CD4-positive, CD25-positive, alpha-beta regulatory T cell (primary cell): ENCODE measurements at regions not wholly inside any gene's neighbourhood (a gene's known extent, or its start where the extent isn't known, plus 50 kb on each side); places are given as distances from the start of the nearest gene placed in this dataset.

Experiments
- ATAC-seq, 2 donors: fragments of 150-1000 bp; cut with Tn5 transposase; one replicate each; pipeline ENCODE4 v1.10.0; 2021; ENCODE audit warnings: low read depth in 2 of 2, moderate number of reproducible peaks in 2 of 2, moderate library complexity in 1 of 2
- DNase-seq, 3 donors: peaks; one replicate each; pipeline versions ENCODE4 v3.0.0 to v3.0.0-alpha.2; 2012 to 2022; ENCODE audit warnings: mixed read lengths in 1 of 3
- H3K27ac ChIP-seq: one replicate; pipeline ENCODE4 v1.7.0; 2013; ENCODE audit warnings: mild to moderate bottlenecking, low read length; ENCODE audit not compliant: insufficient read depth, poor library complexity, severe bottlenecking
- H3K27me3 ChIP-seq: one replicate; pipeline ENCODE4 v1.7.0; 2013; ENCODE audit warnings: low read length; ENCODE audit not compliant: control insufficient read depth, insufficient read depth
- H3K36me3 ChIP-seq: one replicate; pipeline ENCODE4 v1.7.0; 2013; ENCODE audit warnings: mild to moderate bottlenecking, low read length, moderate library complexity; ENCODE audit not compliant: control insufficient read depth, insufficient read depth
- H3K4me1 ChIP-seq: 2 replicates; pipeline ENCODE4 v1.7.0; 2013; ENCODE audit warnings: mild to moderate bottlenecking, low read length; ENCODE audit not compliant: insufficient read depth, control insufficient read depth, poor library complexity, severe bottlenecking
- H3K4me3 ChIP-seq: one replicate; pipeline ENCODE4 v1.7.0; 2013; ENCODE audit warnings: low read depth, mild to moderate bottlenecking, low read length, moderate library complexity
- H3K9me3 ChIP-seq, 2 experiments: 1 replicate in 1 of 2; 2 replicates in 1 of 2; pipeline ENCODE4 v1.7.0; 2013; ENCODE audit warnings: low read length in 2 of 2, mild to moderate bottlenecking in 1 of 2, moderate library complexity in 1 of 2; ENCODE audit not compliant: control insufficient read depth in 2 of 2
- H3K27ac Mint-ChIP-seq, 3 donors: one replicate each; pipeline ENCODE4 v1.8.0; 2020 to 2022; ENCODE audit warnings: mild to moderate bottlenecking in 3 of 3, mixed read lengths in 3 of 3, moderate library complexity in 2 of 3
- H3K27me3 Mint-ChIP-seq: one replicate; pipeline ENCODE4 v1.8.0; 2022; ENCODE audit warnings: mild to moderate bottlenecking, mixed read lengths
- H3K36me3 Mint-ChIP-seq: one replicate; pipeline ENCODE4 v1.8.0; 2020; ENCODE audit warnings: mixed read lengths
- H3K4me1 Mint-ChIP-seq, 4 donors: one replicate each; pipeline ENCODE4 v1.8.0; 2020 to 2022; ENCODE audit warnings: mixed read lengths in 4 of 4, mild to moderate bottlenecking in 1 of 4
- H3K4me3 Mint-ChIP-seq, 4 donors: one replicate each; pipeline ENCODE4 v1.8.0; 2020 to 2022; ENCODE audit warnings: mild to moderate bottlenecking in 4 of 4, mixed read lengths in 4 of 4, moderate library complexity in 3 of 4
- H3K9me3 Mint-ChIP-seq, 7 donors: one replicate each; pipeline ENCODE4 v1.8.0; 2020 to 2022; ENCODE audit warnings: mixed read lengths in 7 of 7, mild to moderate bottlenecking in 3 of 7, moderate library complexity in 2 of 7

DNA sequence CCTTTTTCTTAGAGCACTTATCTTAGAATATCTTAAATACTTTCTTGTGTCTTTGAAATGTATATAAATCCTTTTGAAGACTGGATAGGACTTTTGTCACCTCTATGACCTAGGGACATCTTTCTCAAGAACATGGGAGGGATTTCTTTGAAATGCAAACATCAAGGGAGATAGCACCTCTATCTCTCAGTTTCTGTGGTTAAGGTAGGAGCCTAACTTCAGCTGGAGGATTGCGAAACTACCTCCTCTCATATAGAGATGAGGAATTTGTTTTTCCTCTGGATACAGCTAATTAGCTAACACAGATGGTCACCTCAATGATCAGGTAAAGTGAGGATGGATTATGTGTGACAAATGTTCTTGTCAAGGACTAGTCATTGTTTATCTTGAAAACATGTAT, 631.3 kb upstream of the IMPG1 start:
- ATAC-seq: no peak
- H3K4me3 Mint-ChIP-seq: no peak overlapping the region
- no peaks in the 10 kb centered on the region for H3K27me3 Mint-ChIP-seq

DNA sequence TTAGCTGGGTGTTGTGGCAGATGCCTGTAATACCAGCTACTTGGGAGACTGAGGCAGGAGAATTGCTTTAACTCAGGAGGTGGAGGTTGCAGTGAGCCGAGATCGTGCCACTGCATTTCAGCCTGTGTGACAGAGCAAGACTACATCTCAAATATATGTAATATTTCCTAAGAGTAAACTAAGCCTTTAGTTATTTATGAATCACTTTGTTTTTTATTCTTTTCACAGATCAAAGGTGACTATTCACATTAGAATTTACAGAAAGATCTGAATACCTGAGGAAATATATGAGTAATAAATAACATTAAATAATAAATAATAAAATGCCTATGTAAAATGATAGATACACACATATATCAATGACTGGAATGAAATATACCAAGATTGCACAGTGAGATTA, 630.8 kb upstream of the IMPG1 start:
- Mint-ChIP-seq H3K4me1 (no peaks in the 10 kb centered on the region), H3K9me3 (peaks cover 0 to 4% (median 4%) of the 10 kb centered on the region in 7 donors), H3K27ac (no peak overlapping the region), H3K27me3 (no peaks in the 10 kb centered on the region), H3K36me3 (no peaks in the 10 kb centered on the region), H3K4me3 (no peak overlapping the region)
- no peaks in the 10 kb centered on the region for H3K4me1 ChIP-seq
- H3K9me3 ChIP-seq: no peaks in the 10 kb centered on the region
- H3K27ac ChIP-seq: no peak overlapping the region
- no peaks in the 10 kb centered on the region for H3K27me3 ChIP-seq
- ATAC-seq (no peak), DNase-seq (no peak)
- H3K4me3 ChIP-seq: no peak overlapping the region
- H3K36me3 ChIP-seq: no peaks in the 10 kb centered on the region

More for the DNA sequence above, 631.3 kb upstream of the IMPG1 start:
- Histone ChIP-seq H3K27ac (no peak overlapping the region), H3K9me3 (no peaks in the 10 kb centered on the region), H3K36me3 (no peaks in the 10 kb centered on the region), H3K4me3 (no peak overlapping the region), H3K4me1 (no peaks in the 10 kb centered on the region), H3K27me3 (no peaks in the 10 kb centered on the region)
- Mint-ChIP-seq H3K4me1 (no peaks in the 10 kb centered on the region), H3K27ac (no peak overlapping the region), H3K9me3 (peaks cover 0 to 5% (median 4%) of the 10 kb centered on the region in 7 donors), H3K36me3 (no peaks in the 10 kb centered on the region)
- no peak for DNase-seq

DNA sequence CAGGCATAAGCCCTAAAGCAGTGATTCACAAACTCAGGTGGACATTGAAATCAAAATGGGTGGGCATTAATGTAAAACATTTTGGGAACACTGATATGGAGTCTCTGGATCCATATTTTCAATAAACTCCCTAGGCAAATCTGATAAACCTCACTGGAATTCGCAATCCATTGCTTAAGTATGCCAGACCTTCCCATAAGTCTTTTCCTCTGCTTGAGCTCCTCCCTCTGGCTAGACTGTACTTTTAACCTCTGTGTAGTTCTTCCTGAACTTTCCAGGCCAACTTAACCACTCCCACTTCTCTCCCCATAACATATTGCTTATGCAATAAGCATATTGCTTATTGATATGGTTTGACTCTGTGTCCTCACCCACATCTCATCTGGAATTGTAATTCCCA, 629.7 kb upstream of the IMPG1 start:
- Mint-ChIP-seq H3K4me1 (no peaks in the 10 kb centered on the region), H3K4me3 (no peak overlapping the region)
- ATAC-seq: no peak

DNA sequence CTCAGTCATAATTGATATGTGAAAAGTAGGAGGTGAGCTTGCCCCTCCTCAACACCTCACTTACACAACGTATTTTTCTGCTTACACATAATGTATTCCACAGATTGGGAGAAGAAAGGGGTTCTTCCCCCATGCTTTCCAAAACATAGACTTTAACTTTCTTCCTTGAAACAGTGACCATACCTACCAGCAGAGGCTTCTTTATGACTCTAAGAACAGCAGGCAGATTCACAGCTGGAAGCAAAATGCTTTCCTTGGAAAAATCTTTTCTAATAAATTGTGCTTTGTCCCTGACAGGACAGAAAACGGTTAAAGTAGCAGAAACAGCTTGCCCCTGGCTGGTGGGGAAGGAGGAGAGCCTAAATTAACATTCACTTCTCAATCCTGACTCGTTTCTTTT, 629.1 kb upstream of the IMPG1 start:
- peaks cover 0 to 6% (median 4%) of the 10 kb centered on the region in 7 donors for H3K9me3 Mint-ChIP-seq
- no peaks in the 10 kb centered on the region for H3K27me3 Mint-ChIP-seq
- H3K36me3 Mint-ChIP-seq: no peaks in the 10 kb centered on the region
- no peaks in the 10 kb centered on the region for H3K4me1 Mint-ChIP-seq
- no peak overlapping the region for H3K27ac Mint-ChIP-seq
- H3K4me1 ChIP-seq: no peaks in the 10 kb centered on the region
- no peak overlapping the region for H3K4me3 ChIP-seq
- no peaks in the 10 kb centered on the region for H3K36me3 ChIP-seq
- H3K4me3 Mint-ChIP-seq: no peak overlapping the region
- no peaks in the 10 kb centered on the region for H3K9me3 ChIP-seq
- no peak for DNase-seq
- H3K27ac ChIP-seq: no peak overlapping the region
- no peak for ATAC-seq
- H3K27me3 ChIP-seq: no peaks in the 10 kb centered on the region

More for the DNA sequence above, 629.7 kb upstream of the IMPG1 start:
- H3K27me3 Mint-ChIP-seq: no peaks in the 10 kb centered on the region
- H3K27ac Mint-ChIP-seq: no peak overlapping the region
- Histone ChIP-seq H3K27me3 (no peaks in the 10 kb centered on the region), H3K27ac (no peak overlapping the region), H3K9me3 (no peaks in the 10 kb centered on the region), H3K4me1 (no peaks in the 10 kb centered on the region), H3K36me3 (no peaks in the 10 kb centered on the region), H3K4me3 (no peak overlapping the region)
- H3K9me3 Mint-ChIP-seq: peaks cover 0 to 4% (median 4%) of the 10 kb centered on the region in 7 donors
- no peak for DNase-seq
- no peaks in the 10 kb centered on the region for H3K36me3 Mint-ChIP-seq

DNA sequence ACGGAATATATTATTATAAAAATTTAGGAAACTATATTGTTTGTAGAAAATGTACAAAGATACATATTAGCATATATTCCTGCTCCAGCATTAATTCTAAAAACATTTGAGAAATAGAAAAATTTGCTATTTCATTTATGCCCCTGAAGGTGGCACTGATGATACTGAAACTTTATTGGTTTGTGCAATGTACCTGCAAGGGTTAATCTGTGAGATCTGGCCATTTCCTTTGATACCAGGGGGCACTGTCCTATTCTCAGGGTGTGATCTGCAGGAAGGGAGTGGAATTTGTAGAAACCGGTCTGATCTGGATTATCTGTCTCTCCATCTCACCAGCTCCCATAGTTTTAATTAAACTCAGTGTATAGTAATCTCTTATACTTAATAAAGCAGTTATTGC, 625.1 kb upstream of the IMPG1 start:
- Mint-ChIP-seq H3K9me3 (peaks cover 0 to 12% (median 2%) of the 10 kb centered on the region in 7 donors), H3K27ac (no peak overlapping the region), H3K4me3 (no peak overlapping the region), H3K4me1 (no peaks in the 10 kb centered on the region), H3K27me3 (no peaks in the 10 kb centered on the region), H3K36me3 (no peaks in the 10 kb centered on the region)
- H3K27ac ChIP-seq: no peak overlapping the region
- DNase-seq: no peak
- no peaks in the 10 kb centered on the region for H3K36me3 ChIP-seq
- H3K27me3 ChIP-seq: no peaks in the 10 kb centered on the region
- H3K9me3 ChIP-seq: no peaks in the 10 kb centered on the region
- H3K4me3 ChIP-seq: no peak overlapping the region
- H3K4me1 ChIP-seq: no peaks in the 10 kb centered on the region
- ATAC-seq: no peak

DNA sequence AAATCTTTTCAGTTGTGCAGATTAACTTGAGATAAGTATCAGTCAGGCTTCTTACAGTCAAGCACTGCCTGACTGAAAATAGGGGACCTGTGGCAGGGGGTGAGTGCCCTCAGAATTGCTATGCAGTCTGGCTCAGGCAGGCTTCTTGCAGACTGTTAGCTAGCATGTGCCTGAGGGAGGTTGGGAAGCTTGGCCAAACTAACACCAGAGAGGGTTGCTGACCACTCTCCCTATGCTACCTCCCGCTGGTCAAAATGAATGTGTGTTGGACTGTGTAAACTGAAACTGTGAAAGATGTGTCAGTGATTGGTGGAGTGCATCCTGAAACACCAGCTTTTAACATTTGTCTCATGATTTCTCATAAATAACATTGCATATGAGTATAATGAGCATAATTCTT, 622.3 kb upstream of the IMPG1 start:
- Histone ChIP-seq H3K4me1 (no peaks in the 10 kb centered on the region), H3K27me3 (no peaks in the 10 kb centered on the region), H3K27ac (no peak overlapping the region), H3K9me3 (no peaks in the 10 kb centered on the region), H3K4me3 (no peak overlapping the region), H3K36me3 (no peaks in the 10 kb centered on the region)
- DNase-seq (no peak), ATAC-seq (no peak)
- Mint-ChIP-seq H3K4me3 (no peak overlapping the region), H3K36me3 (no peaks in the 10 kb centered on the region), H3K9me3 (peaks cover 0 to 13% (median 4%) of the 10 kb centered on the region in 7 donors), H3K27me3 (no peaks in the 10 kb centered on the region), H3K27ac (no peak overlapping the region), H3K4me1 (no peaks in the 10 kb centered on the region)

DNA sequence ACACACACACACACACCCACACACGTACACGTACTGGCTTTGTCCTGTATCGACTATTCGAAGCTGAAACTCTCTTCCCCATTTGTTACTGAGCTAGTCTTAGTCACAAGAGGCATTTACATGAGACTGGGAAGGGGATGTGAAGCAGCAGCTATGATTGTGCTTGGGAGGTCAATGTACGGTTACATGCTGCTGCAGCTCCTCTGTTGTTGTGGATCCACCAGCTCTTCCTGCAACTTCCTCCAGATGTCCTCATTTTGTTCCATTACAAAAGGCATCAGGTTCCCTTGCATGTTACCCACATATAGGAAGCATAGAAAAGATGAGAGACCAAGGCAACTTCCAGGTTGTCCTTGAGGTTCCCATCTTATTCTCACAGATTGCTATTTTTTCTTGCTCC, 612.4 kb upstream of the IMPG1 start:
- no peak overlapping the region for H3K4me3 Mint-ChIP-seq
- H3K36me3 ChIP-seq: no peaks in the 10 kb centered on the region
- H3K4me3 ChIP-seq: no peak overlapping the region
- no peak overlapping the region for H3K27ac ChIP-seq
- no peaks in the 10 kb centered on the region for H3K9me3 ChIP-seq
- H3K27ac Mint-ChIP-seq: no peak overlapping the region
- ATAC-seq (no peak), DNase-seq (no peak)
- peaks cover 6 to 17% (median 11%) of the 10 kb centered on the region in 7 donors for H3K9me3 Mint-ChIP-seq
- H3K27me3 ChIP-seq: no peaks in the 10 kb centered on the region
- H3K27me3 Mint-ChIP-seq: no peaks in the 10 kb centered on the region
- no peaks in the 10 kb centered on the region for H3K4me1 ChIP-seq
- H3K36me3 Mint-ChIP-seq: no peaks in the 10 kb centered on the region
- H3K4me1 Mint-ChIP-seq: no peaks in the 10 kb centered on the region

DNA sequence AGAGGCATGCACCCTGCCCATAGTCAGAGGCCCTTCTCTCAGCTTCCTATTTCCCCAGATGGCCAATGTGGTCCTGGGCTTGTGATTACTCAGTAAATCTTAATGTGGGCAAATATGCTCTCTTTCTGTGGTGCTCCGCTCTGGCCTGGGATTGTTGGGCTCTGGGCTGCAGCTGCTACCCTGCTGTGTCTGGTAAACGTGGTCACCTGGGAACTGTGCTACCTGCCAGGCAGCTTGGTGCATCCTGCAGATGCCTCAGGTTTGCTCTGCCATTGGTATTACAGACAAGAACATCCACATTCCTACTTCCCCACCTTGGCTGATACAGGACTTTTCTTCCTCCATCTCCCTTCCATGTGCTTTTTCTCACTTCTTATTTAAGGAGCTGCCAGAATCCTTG, 611.5 kb upstream of the IMPG1 start:
- Mint-ChIP-seq H3K36me3 (no peaks in the 10 kb centered on the region), H3K27ac (no peak overlapping the region), H3K9me3 (peaks cover 5 to 14% (median 11%) of the 10 kb centered on the region in 7 donors), H3K27me3 (no peaks in the 10 kb centered on the region), H3K4me3 (no peak overlapping the region), H3K4me1 (no peaks in the 10 kb centered on the region)
- Histone ChIP-seq H3K9me3 (no peaks in the 10 kb centered on the region), H3K27ac (no peak overlapping the region), H3K4me1 (no peaks in the 10 kb centered on the region), H3K27me3 (no peaks in the 10 kb centered on the region), H3K4me3 (no peak overlapping the region), H3K36me3 (no peaks in the 10 kb centered on the region)
- DNase-seq (no peak), ATAC-seq (no peak)
